NCI-H2029 (cell line): ENCODE measurements at regions not wholly inside any gene's neighbourhood (a gene's known extent, or its start where the extent isn't known, plus 50 kb on each side); places are given as distances from the start of the nearest gene placed in this dataset.

ENCODE experiments used
- DNase-seq: peaks from one replicate; lab custom pipeline; 2025; lab: John Stamatoyannopoulos, UW

GRCh38 chr1:57800376-57800775 lies 376.5 kb upstream of the DAB1 start:
- DNase-seq: no peak

GRCh38 chr1:57799490-57800115 lies 375.7 kb upstream of the DAB1 start:
- DNase-seq: peak; percentile 27

- no peak for DNase-seq
Measured at GRCh38 chr1:57798543-57798942, 374.7 kb upstream of the DAB1 start.

- no peak for DNase-seq
Measured at GRCh38 chr1:57797084-57797483, 373.2 kb upstream of the DAB1 start.

GRCh38 chr1:57796616-57797015 lies 372.8 kb upstream of the DAB1 start:
- DNase-seq: no peak

- no peak for DNase-seq
Measured at GRCh38 chr1:57795886-57796285, 372.0 kb upstream of the DAB1 start.

GRCh38 chr1:57794078-57794477 lies 370.2 kb upstream of the DAB1 start:
- no peak for DNase-seq

GRCh38 chr1:57791497-57791896 lies 367.6 kb upstream of the DAB1 start:
- DNase-seq: no peak

- DNase-seq: no peak
Measured at GRCh38 chr1:57789936-57790335, 366.1 kb upstream of the DAB1 start.

- no peak for DNase-seq
Measured at GRCh38 chr1:57788313-57788712, 364.5 kb upstream of the DAB1 start.

GRCh38 chr1:57784356-57784755 lies 360.5 kb upstream of the DAB1 start:
- no peak for DNase-seq

GRCh38 chr1:57782357-57782756 lies 358.5 kb upstream of the DAB1 start:
- no peak for DNase-seq

GRCh38 chr1:57772580-57773195 lies 348.8 kb upstream of the DAB1 start:
- no peak for DNase-seq

GRCh38 chr1:57770772-57771171 lies 346.9 kb upstream of the DAB1 start:
- no peak for DNase-seq

- DNase-seq: no peak
Measured at GRCh38 chr1:57770236-57770635, 346.4 kb upstream of the DAB1 start.

GRCh38 chr1:57761628-57762027 lies 337.8 kb upstream of the DAB1 start:
- DNase-seq: no peak

GRCh38 chr1:57752843-57753242 lies 329.0 kb upstream of the DAB1 start:
- DNase-seq: no peak

GRCh38 chr1:57748719-57749118 lies 324.9 kb upstream of the DAB1 start:
- DNase-seq: no peak

- no peak for DNase-seq
Measured at GRCh38 chr1:57747818-57748217, 324.0 kb upstream of the DAB1 start.

GRCh38 chr1:57741521-57741920 lies 317.7 kb upstream of the DAB1 start:
- DNase-seq: no peak

- no peak for DNase-seq
Measured at GRCh38 chr1:57736940-57737339, 313.1 kb upstream of the DAB1 start.

- DNase-seq: no peak
Measured at GRCh38 chr1:57729181-57729580, 305.3 kb upstream of the DAB1 start.

GRCh38 chr1:57727121-57727520 lies 303.3 kb upstream of the DAB1 start:
- no peak for DNase-seq

- DNase-seq: no peak
Measured at GRCh38 chr1:57725318-57725717, 301.5 kb upstream of the DAB1 start.
